Calu3 (cell line): ENCODE measurements at regions not wholly inside any gene's neighbourhood (a gene's known extent, or its start where the extent isn't known, plus 50 kb on each side); places are given as distances from the start of the nearest gene placed in this dataset.

Experiments used
- BruUV-seq: library from RNA; stranded (reverse); fragments of 400-500 nt; replicated peaks from 2 replicates; lab custom pipeline; 2021; lab: Mats Ljungman, UMichigan
- CTCF ChIA-PET: fragments of 300-600 bp; sonication (Branson Sonifier 250); formaldehyde crosslinking; loops from one replicate; lab custom pipeline; 2022; ENCODE audit warnings: antibody characterized with exemption; lab: Charles Lee
- DNase-seq: peaks from one replicate; pipeline ENCODE4 v3.0.0; 2022
- H3K27ac Mint-ChIP-seq: one replicate; pipeline ENCODE4 v1.8.0; 2022; ENCODE audit warnings: mixed read lengths; ENCODE audit not compliant: unreplicated experiment
- H3K27me3 Mint-ChIP-seq: one replicate; pipeline ENCODE4 v1.8.0; 2022; ENCODE audit warnings: mixed read lengths; ENCODE audit not compliant: unreplicated experiment
- H3K36me3 Mint-ChIP-seq: one replicate; pipeline ENCODE4 v1.8.0; 2022; ENCODE audit warnings: mild to moderate bottlenecking, moderate library complexity, mixed read lengths; ENCODE audit not compliant: insufficient read depth, unreplicated experiment
- H3K4me1 Mint-ChIP-seq: one replicate; pipeline ENCODE4 v1.8.0; 2022; ENCODE audit warnings: mild to moderate bottlenecking, low read depth, mixed read lengths; ENCODE audit not compliant: unreplicated experiment
- H3K4me3 Mint-ChIP-seq: one replicate; pipeline ENCODE4 v1.8.0; 2022; ENCODE audit warnings: mild to moderate bottlenecking, low read depth, moderate library complexity, mixed read lengths; ENCODE audit not compliant: unreplicated experiment
- H3K9me3 Mint-ChIP-seq: one replicate; pipeline ENCODE4 v1.8.0; 2022; ENCODE audit warnings: low read depth, mixed read lengths; ENCODE audit not compliant: unreplicated experiment
- CTCF ChIP-seq: fragments of 200-600 bp; IDR thresholded peaks from one replicate; pipeline ENCODE4 v1.8.0; 2022; ENCODE audit warnings: antibody characterized with exemption; ENCODE audit not compliant: unreplicated experiment
- intact Hi-C: fragments of 100-400 bp; cut with micrococcal nuclease; formaldehyde crosslinking; loops from one replicate; pipeline ENCODE4 v1.10.0; 2022; ENCODE audit not compliant: unreplicated experiment

- no peaks in the 10 kb centered on the region for H3K36me3 Mint-ChIP-seq
- CTCF ChIA-PET = no interaction called here
- H3K27ac Mint-ChIP-seq = no peak overlapping the region
- H3K4me1 Mint-ChIP-seq = no peaks in the 10 kb centered on the region
- no peak for TF ChIP-seq CTCF
- no peak for DNase-seq
- H3K27me3 Mint-ChIP-seq = peaks cover 18% of the 10 kb centered on the region
- BruUV-seq = no TSS peak
- no peak overlapping the region for H3K4me3 Mint-ChIP-seq
- intact Hi-C loops = no loop called here
- peaks cover 2% of the 10 kb centered on the region for H3K9me3 Mint-ChIP-seq
Measured at GRCh38 chr13:32895296-32895695, 120.9 kb upstream of the KL start.

GRCh38 chr13:32897296-32897695, 118.9 kb upstream of the KL start:
- H3K4me1 Mint-ChIP-seq = no peaks in the 10 kb centered on the region
- CTCF ChIA-PET = no interaction called here
- no peaks in the 10 kb centered on the region for H3K36me3 Mint-ChIP-seq
- H3K9me3 Mint-ChIP-seq = peaks cover 2% of the 10 kb centered on the region
- H3K27me3 Mint-ChIP-seq = peaks cover 18% of the 10 kb centered on the region
- no peak for DNase-seq
- H3K4me3 Mint-ChIP-seq = no peak overlapping the region
- intact Hi-C loops = no loop called here
- no peak overlapping the region for H3K27ac Mint-ChIP-seq
- BruUV-seq = no TSS peak
- TF ChIP-seq CTCF = no peak

- CTCF ChIA-PET = no interaction called here
- no peaks in the 10 kb centered on the region for H3K27me3 Mint-ChIP-seq
- intact Hi-C loops = no loop called here
- H3K4me1 Mint-ChIP-seq = peaks cover 10% of the 10 kb centered on the region
- no peak for TF ChIP-seq CTCF
- no peaks in the 10 kb centered on the region for H3K36me3 Mint-ChIP-seq
- no TSS peak for BruUV-seq
- no peak for DNase-seq
- H3K27ac Mint-ChIP-seq = no peak overlapping the region
- no peak overlapping the region for H3K4me3 Mint-ChIP-seq
- H3K9me3 Mint-ChIP-seq = no peaks in the 10 kb centered on the region
Measured at GRCh38 chr13:32902029-32902780, 114.0 kb upstream of the KL start.

- no peak overlapping the region for H3K27ac Mint-ChIP-seq
Measured at GRCh38 chr13:32902874-32903273, 113.3 kb upstream of the KL start.

More at GRCh38 chr13:32902874-32903273, 113.3 kb upstream of the KL start:
- no peaks in the 10 kb centered on the region for H3K36me3 Mint-ChIP-seq
- no peak for DNase-seq
- CTCF ChIA-PET = no interaction called here
- BruUV-seq = no TSS peak
- H3K27me3 Mint-ChIP-seq = no peaks in the 10 kb centered on the region
- intact Hi-C loops = no loop called here
- TF ChIP-seq CTCF = no peak
- H3K4me3 Mint-ChIP-seq = no peak overlapping the region
- H3K9me3 Mint-ChIP-seq = no peaks in the 10 kb centered on the region
- H3K4me1 Mint-ChIP-seq = peaks cover 10% of the 10 kb centered on the region
